Activated T-cell treated with anti-CD3 and anti-CD28 coated beads for 24 hours (primary cell): ENCODE measurements at regions not wholly inside any gene's neighbourhood (a gene's known extent, or its start where the extent isn't known, plus 50 kb on each side); places are given as distances from the start of the nearest gene placed in this dataset.
"Not testable (repeated sequence)": the region's sequence is repeated elsewhere in the genome, so short reads cannot be mapped to it uniquely, and the experiment has no call there.

ENCODE experiments used
- DNase-seq: peaks from one replicate; pipeline ENCODE4 v3.0.0-alpha.2; 2020; ENCODE audit warnings: low read depth

DNA sequence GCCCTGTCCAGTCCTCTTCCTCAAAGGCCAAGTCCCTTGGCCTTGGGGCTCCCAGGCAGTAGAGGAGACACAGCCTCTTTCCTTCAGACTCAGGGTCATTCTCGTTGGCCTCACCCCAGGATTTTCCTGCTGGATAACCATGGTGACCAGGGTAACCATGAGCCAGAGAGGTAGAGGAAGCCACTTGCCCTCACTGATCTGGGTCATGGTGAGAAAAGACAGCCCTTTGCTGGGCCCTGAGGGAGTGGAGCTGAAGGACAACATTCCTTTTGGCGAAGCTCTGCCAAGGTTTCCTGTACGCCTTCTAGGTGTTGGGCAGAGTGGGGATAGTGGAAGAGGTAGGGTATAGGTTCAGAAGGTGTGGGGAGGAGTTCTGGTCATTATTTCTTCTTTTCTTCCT, 53.1 kb upstream of the WNT4 start:
- no peak for DNase-seq

DNA sequence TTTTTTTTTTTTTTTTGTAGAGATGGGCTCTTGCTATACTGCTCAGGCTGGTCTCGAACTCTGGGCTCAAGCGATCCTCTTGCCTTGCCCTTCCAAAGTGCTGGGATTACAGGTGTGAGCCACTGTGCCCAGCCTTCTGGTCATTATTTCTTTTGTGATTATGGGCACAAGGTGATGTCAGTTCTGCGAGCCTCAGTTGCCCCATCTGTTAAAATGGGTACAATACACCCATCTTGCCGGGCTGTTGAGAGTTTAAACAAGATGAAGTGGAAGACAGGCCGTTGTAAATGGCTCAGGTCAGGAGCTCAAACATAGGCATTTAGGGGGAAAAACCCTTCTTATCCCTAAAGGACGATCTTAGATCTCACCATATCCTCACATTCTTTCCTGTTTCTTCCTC, 53.7 kb upstream of the WNT4 start:
- no peak for DNase-seq

GRCh38 chr1:22197644-22198043, 54.7 kb upstream of the WNT4 start:
- DNase-seq = no peak

DNA sequence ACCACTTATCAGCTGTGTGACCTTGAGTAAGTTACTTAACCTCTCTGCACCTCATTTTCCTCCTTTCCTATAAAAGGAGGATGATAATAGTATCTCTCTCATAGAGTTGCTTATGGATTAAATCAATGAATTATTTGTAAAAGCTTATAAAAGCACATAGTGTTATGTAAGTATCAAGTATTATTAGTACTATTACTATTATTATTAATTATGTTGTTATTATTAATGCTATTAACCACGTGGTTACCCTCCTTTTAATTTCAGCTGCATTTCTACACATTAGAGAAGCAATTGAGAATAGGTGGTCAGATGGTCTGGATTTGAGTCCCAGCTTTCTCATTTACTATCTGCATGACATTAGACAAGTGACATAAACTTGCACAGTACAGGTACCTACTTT, 58.1 kb upstream of the WNT4 start:
- no peak for DNase-seq

- DNase-seq = no peak
These were observed 60.4 kb upstream of the WNT4 start for GRCh38 chr1:22203335-22203734.

GRCh38 chr1:22204057-22204840, 61.4 kb upstream of the WNT4 start:
- DNase-seq = no peak

- DNase-seq = no peak
These were observed 62.4 kb upstream of the WNT4 start for GRCh38 chr1:22204989-22205913.

DNA sequence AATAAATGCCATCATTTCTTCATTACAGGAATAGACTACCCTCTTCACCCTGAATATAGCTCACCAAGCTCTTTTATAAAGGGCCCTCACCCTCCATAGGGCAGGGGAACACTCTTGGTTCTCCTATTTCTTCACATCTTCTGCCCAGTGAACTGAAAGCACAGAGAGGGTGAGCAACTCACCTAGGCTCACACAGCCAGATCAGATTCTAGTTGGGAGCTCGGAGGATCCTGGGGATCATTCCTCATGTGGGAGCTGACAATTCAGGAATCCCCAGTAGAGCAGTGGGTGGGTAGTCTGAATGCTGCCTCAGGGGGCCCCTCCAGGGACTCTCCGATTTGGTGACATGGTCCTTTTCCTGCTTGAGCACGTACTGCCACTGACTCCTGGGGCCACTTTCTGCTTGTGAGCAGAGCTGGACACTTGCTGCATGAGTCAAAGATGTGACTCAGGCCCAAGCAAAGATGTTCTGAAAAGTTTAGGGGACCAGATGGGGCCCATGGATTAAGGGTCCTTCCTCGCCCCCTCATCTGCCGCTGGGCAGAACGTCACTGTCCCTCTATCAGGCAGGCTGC, 63.7 kb upstream of the WNT4 start:
- DNase-seq = no peak

- no peak for DNase-seq
These were observed 64.8 kb upstream of the WNT4 start for GRCh38 chr1:22207511-22208267.

GRCh38 chr1:22208268-22208972, 65.5 kb upstream of the WNT4 start:
- no peak for DNase-seq

GRCh38 chr1:22208973-22209378, 66.1 kb upstream of the WNT4 start:
- DNase-seq = no peak

DNA sequence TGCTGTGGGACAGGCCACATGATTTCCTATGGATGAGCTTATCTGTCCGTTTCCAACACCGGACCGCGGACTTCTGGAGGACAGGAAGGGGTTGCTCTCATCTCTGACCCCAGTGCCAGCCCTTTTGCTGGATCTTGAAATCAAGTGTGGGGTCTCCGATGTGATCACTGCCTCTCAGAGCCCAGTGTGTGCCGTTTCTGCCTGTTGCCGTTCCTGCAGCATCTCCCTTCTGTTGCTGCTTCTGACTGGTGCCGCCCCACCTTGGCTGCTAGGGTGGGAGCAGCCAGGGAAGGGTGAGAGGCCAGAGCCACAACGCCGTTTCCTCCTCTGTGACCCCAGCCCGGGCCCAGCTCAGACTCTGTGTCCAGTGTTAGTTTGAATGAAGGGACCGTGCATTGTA, 67.3 kb upstream of the WNT4 start:
- no peak for DNase-seq

- no peak for DNase-seq
These were observed 67.7 kb upstream of the WNT4 start for GRCh38 chr1:22210636-22211035.

- not testable (repeated sequence) for DNase-seq
These were observed 68.6 kb upstream of the WNT4 start for GRCh38 chr1:22211459-22211858.

DNA sequence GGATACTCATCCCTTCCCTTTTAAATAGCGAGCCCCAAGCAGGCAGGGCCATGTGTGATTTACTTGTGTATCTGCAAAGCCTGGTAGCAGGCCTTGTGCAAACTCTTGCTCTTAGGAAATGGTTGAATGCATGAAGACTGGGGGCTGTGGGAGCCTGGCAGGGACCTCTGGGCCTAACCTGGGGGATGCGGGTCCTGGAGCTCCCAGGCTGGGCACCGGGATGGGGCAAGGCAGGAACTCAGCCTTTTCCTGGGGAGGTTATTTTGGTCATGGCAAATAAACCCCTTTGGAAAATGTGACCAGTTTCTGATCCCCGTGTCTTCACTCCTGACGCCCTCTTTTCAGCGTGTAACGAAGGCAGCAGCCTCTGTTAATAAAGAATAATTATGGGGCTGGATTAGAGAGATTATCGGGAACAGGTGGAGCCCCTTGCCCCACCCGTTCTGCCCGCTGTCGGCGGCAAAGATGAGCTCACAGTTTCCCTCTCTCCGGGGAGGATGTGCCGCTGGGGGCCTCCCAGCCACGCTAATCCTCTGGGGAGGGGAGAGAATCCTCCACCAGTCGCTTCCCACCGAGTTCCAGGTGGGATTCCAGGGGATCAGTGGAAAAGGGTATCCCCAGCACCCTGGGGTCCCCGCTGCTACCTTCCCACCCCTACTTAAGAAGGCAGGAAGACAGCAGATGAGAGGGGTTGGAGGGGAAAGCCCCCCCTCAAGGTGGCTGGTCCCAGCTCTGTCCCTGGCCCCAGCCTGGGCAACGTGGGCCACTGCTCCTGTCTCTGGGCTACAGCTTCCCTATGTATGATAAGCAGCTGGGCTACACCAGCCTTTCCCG, 69.7 kb upstream of the WNT4 start:
- DNase-seq = no peak

GRCh38 chr1:22216210-22216883, 73.5 kb upstream of the WNT4 start:
- DNase-seq = no peak

DNA sequence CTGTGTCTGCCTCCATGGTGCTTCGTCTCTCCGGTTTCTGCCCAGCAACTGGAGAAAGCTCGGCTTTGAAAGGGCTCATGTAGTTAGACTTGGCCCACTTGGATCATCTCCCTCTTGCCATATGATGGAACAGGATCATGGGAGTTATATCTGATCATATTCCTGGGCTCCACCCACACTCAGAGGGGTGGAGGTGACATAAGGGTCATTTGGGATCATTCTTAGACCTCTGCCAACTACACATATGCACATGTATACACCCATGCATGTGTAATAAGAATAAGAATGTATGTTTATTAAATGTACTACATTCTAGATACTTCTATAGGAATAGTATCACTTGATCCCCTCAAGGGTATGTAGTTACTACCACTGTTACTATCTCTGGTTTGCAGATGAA, 74.1 kb upstream of the WNT4 start:
- DNase-seq = no peak

DNA sequence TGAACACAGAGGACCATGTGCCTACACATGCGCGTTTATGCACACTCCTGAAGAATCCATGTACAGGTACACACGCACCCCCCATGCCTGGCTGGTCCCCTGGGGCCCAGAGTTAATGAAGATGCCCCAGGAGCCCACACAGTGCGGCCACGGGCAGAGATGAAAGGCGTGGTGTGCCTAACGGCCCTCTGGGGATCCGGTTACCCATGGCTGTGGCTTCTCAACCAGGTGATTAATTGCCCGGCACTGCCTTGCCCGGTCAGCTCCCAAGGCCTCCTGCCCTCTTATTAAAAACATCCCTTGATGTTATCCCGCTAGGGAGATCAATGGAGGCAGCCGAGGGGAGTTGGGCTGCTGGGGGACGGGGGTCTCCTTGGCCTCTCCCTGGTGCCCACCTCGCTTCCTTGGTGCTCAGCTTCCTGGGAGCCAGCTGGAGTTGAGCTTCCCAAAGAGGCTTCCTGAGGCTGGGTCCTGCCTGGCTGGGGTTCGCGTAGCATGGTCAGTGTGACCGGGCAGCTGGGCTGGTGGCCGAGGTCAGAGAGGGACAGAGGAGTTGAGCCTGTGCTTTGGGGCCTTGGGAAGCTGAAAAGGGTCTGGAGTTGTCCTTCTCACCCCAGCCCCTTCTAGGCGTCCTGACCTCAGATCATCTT, 75.0 kb upstream of the WNT4 start:
- DNase-seq = no peak

GRCh38 chr1:22218618-22219250, 75.8 kb upstream of the WNT4 start:
- DNase-seq = no peak
